Central memory CD8-positive, alpha-beta T cell (primary cell): ENCODE measurements at regions not wholly inside any gene's neighbourhood (a gene's known extent, or its start where the extent isn't known, plus 50 kb on each side); places are given as distances from the start of the nearest gene placed in this dataset.
A peak's percentile ranks its signal among the peaks of the same experiment; 100 is the strongest.
"Not testable (repeated sequence)": the region's sequence is repeated elsewhere in the genome, so short reads cannot be mapped to it uniquely, and the experiment has no call there.

Experiments used
- ATAC-seq: fragments of 150-1000 bp; cut with Tn5 transposase; replicated peaks from 2 replicates; pipeline ENCODE4 v1.10.0; 2022; ENCODE audit warnings: mild to moderate bottlenecking, moderate FRiP score, moderate number of reproducible peaks; ENCODE audit not compliant: poor library complexity, severe bottlenecking; ENCODE audit errors: extremely low read depth
- DNase-seq, 2 donors: peaks; one replicate each; pipeline ENCODE4 v3.0.0; 2021; ENCODE audit warnings: low spot score in 2 of 2
- H3K27ac Mint-ChIP-seq: one replicate; pipeline ENCODE4 v1.8.0; 2022; ENCODE audit warnings: low read depth, mild to moderate bottlenecking, moderate library complexity, mixed read lengths
- H3K27me3 Mint-ChIP-seq: one replicate; pipeline ENCODE4 v1.8.0; 2022; ENCODE audit warnings: mixed read lengths
- H3K36me3 Mint-ChIP-seq: one replicate; pipeline ENCODE4 v1.8.0; 2022; ENCODE audit warnings: mild to moderate bottlenecking, moderate library complexity, mixed read lengths; ENCODE audit not compliant: insufficient read depth
- H3K4me1 Mint-ChIP-seq: one replicate; pipeline ENCODE4 v1.8.0; 2022; ENCODE audit warnings: mixed read lengths
- H3K4me3 Mint-ChIP-seq: one replicate; pipeline ENCODE4 v1.8.0; 2022; ENCODE audit warnings: mild to moderate bottlenecking, moderate library complexity, mixed read lengths
- H3K9me3 Mint-ChIP-seq: one replicate; pipeline ENCODE4 v1.8.0; 2022; ENCODE audit warnings: mixed read lengths

- H3K9me3 Mint-ChIP-seq: no peaks in the 10 kb centered on the region
- peaks cover 23% of the 10 kb centered on the region for H3K4me1 Mint-ChIP-seq
- DNase-seq: no peak
- no peak for ATAC-seq
- H3K36me3 Mint-ChIP-seq: peaks cover 2% of the 10 kb centered on the region
- H3K27me3 Mint-ChIP-seq: peaks cover 48% of the 10 kb centered on the region
- H3K27ac Mint-ChIP-seq: no peak overlapping the region
- no peak overlapping the region for H3K4me3 Mint-ChIP-seq
Measured at GRCh38 chr4:112708772-112709171, 71.8 kb downstream of the LARP7 start.

GRCh38 chr4:112714922-112715901 lies 78.3 kb downstream of the LARP7 start:
- no peak for ATAC-seq
- DNase-seq: no peak
- H3K9me3 Mint-ChIP-seq: no peaks in the 10 kb centered on the region
- H3K4me3 Mint-ChIP-seq: no peak overlapping the region
- no peaks in the 10 kb centered on the region for H3K4me1 Mint-ChIP-seq
- peaks cover 15% of the 10 kb centered on the region for H3K27me3 Mint-ChIP-seq
- no peaks in the 10 kb centered on the region for H3K36me3 Mint-ChIP-seq
- H3K27ac Mint-ChIP-seq: no peak overlapping the region

GRCh38 chr4:112717856-112718255 lies 80.9 kb downstream of the LARP7 start:
- Mint-ChIP-seq H3K36me3 (no peaks in the 10 kb centered on the region), H3K27ac (no peak overlapping the region), H3K27me3 (peaks cover 32% of the 10 kb centered on the region), H3K4me3 (no peak overlapping the region), H3K4me1 (no peaks in the 10 kb centered on the region), H3K9me3 (no peaks in the 10 kb centered on the region)
- DNase-seq: no peak
- ATAC-seq: no peak

GRCh38 chr4:112721627-112722026 lies 84.7 kb downstream of the LARP7 start:
- H3K36me3 Mint-ChIP-seq: no peaks in the 10 kb centered on the region
- no peak for ATAC-seq
- no peak for DNase-seq
- no peaks in the 10 kb centered on the region for H3K9me3 Mint-ChIP-seq
- H3K4me3 Mint-ChIP-seq: no peak overlapping the region
- peaks cover 32% of the 10 kb centered on the region for H3K27me3 Mint-ChIP-seq
- no peak overlapping the region for H3K27ac Mint-ChIP-seq
- no peaks in the 10 kb centered on the region for H3K4me1 Mint-ChIP-seq

- Mint-ChIP-seq H3K36me3 (no peaks in the 10 kb centered on the region), H3K27me3 (peaks cover 11% of the 10 kb centered on the region), H3K27ac (no peak overlapping the region), H3K9me3 (no peaks in the 10 kb centered on the region), H3K4me1 (no peaks in the 10 kb centered on the region), H3K4me3 (no peak overlapping the region)
- no peak for ATAC-seq
- DNase-seq: no peak
Measured at GRCh38 chr4:112726041-112726440, 89.1 kb downstream of the LARP7 start.

- not testable (repeated sequence) for H3K36me3 Mint-ChIP-seq, ATAC-seq, H3K27me3 Mint-ChIP-seq, H3K9me3 Mint-ChIP-seq, DNase-seq, H3K27ac Mint-ChIP-seq, H3K4me3 Mint-ChIP-seq, H3K4me1 Mint-ChIP-seq
Measured at GRCh38 chr4:112727728-112728127, 90.8 kb downstream of the LARP7 start.

GRCh38 chr4:112731715-112732114 lies 94.8 kb downstream of the LARP7 start:
- Mint-ChIP-seq H3K4me3 (no peak overlapping the region), H3K4me1 (no peaks in the 10 kb centered on the region), H3K36me3 (no peaks in the 10 kb centered on the region), H3K27me3 (no peaks in the 10 kb centered on the region), H3K9me3 (no peaks in the 10 kb centered on the region), H3K27ac (no peak overlapping the region)
- DNase-seq (no peak), ATAC-seq (no peak)

- Mint-ChIP-seq H3K27me3 (no peaks in the 10 kb centered on the region), H3K4me1 (no peaks in the 10 kb centered on the region), H3K36me3 (no peaks in the 10 kb centered on the region), H3K4me3 (no peak overlapping the region), H3K27ac (no peak overlapping the region), H3K9me3 (no peaks in the 10 kb centered on the region)
- ATAC-seq (no peak), DNase-seq (no peak)
Measured at GRCh38 chr4:112732142-112732541, 95.2 kb downstream of the LARP7 start.

- DNase-seq (no peak), ATAC-seq (no peak)
- H3K27me3 Mint-ChIP-seq: no peaks in the 10 kb centered on the region
- no peak overlapping the region for H3K4me3 Mint-ChIP-seq
- H3K27ac Mint-ChIP-seq: peak overlapping the region; percentile 5
- H3K4me1 Mint-ChIP-seq: no peaks in the 10 kb centered on the region
- H3K9me3 Mint-ChIP-seq: no peaks in the 10 kb centered on the region
- H3K36me3 Mint-ChIP-seq: no peaks in the 10 kb centered on the region
Measured at GRCh38 chr4:112735474-112735951, 98.6 kb downstream of the LARP7 start.

GRCh38 chr4:112736718-112737135 lies 99.8 kb downstream of the LARP7 start:
- H3K4me1 Mint-ChIP-seq: no peaks in the 10 kb centered on the region
- no peak overlapping the region for H3K27ac Mint-ChIP-seq
- no peaks in the 10 kb centered on the region for H3K36me3 Mint-ChIP-seq
- no peak overlapping the region for H3K4me3 Mint-ChIP-seq
- no peaks in the 10 kb centered on the region for H3K27me3 Mint-ChIP-seq
- DNase-seq: no peak
- H3K9me3 Mint-ChIP-seq: no peaks in the 10 kb centered on the region
- ATAC-seq: no peak

- H3K4me3 Mint-ChIP-seq: no peak overlapping the region
Measured at GRCh38 chr4:112739442-112739841, 102.5 kb downstream of the LARP7 start.

GRCh38 chr4:112747036-112747435 lies 110.1 kb downstream of the LARP7 start:
- Mint-ChIP-seq H3K27me3 (peaks cover 12% of the 10 kb centered on the region), H3K4me1 (no peaks in the 10 kb centered on the region), H3K9me3 (no peaks in the 10 kb centered on the region), H3K36me3 (peaks cover 3% of the 10 kb centered on the region), H3K4me3 (no peak overlapping the region), H3K27ac (no peak overlapping the region)
- ATAC-seq: no peak
- DNase-seq: no peak

More at GRCh38 chr4:112739442-112739841, 102.5 kb downstream of the LARP7 start:
- Mint-ChIP-seq H3K9me3 (no peaks in the 10 kb centered on the region), H3K4me1 (no peaks in the 10 kb centered on the region), H3K27ac (no peak overlapping the region), H3K36me3 (no peaks in the 10 kb centered on the region), H3K27me3 (no peaks in the 10 kb centered on the region)
- no peak for DNase-seq
- no peak for ATAC-seq

- no peak for DNase-seq
- H3K4me1 Mint-ChIP-seq: no peaks in the 10 kb centered on the region
- no peak overlapping the region for H3K4me3 Mint-ChIP-seq
- H3K27ac Mint-ChIP-seq: no peak overlapping the region
- peaks cover 24% of the 10 kb centered on the region for H3K27me3 Mint-ChIP-seq
- no peaks in the 10 kb centered on the region for H3K9me3 Mint-ChIP-seq
- no peak for ATAC-seq
- peaks cover 3% of the 10 kb centered on the region for H3K36me3 Mint-ChIP-seq
Measured at GRCh38 chr4:112748352-112748878, 111.5 kb downstream of the LARP7 start.
